DMS153 (cell line): ENCODE measurements at regions not wholly inside any gene's neighbourhood (a gene's known extent, or its start where the extent isn't known, plus 50 kb on each side); places are given as distances from the start of the nearest gene placed in this dataset.
"Not testable (repeated sequence)": the region's sequence is repeated elsewhere in the genome, so short reads cannot be mapped to it uniquely, and the experiment has no call there.

Source experiments
- DNase-seq: peaks from one replicate; lab custom pipeline; 2025; lab: John Stamatoyannopoulos, UW

GRCh38 chrX:140447150-140447549 lies 57.7 kb downstream of the SOX3 start:
- no peak for DNase-seq

GRCh38 chrX:140440876-140441275 lies 64.0 kb downstream of the SOX3 start:
- no peak for DNase-seq

- no peak for DNase-seq
These were observed 65.4 kb downstream of the SOX3 start for GRCh38 chrX:140439476-140439875.

- DNase-seq: no peak
These were observed 70.5 kb downstream of the SOX3 start for GRCh38 chrX:140434347-140434746.

- DNase-seq: no peak
These were observed 71.3 kb downstream of the SOX3 start for GRCh38 chrX:140433582-140433981.

- DNase-seq: no peak
These were observed 72.3 kb downstream of the SOX3 start for GRCh38 chrX:140432346-140433175.

GRCh38 chrX:140431521-140431920 lies 73.3 kb downstream of the SOX3 start:
- no peak for DNase-seq

- DNase-seq: no peak
These were observed 79.0 kb downstream of the SOX3 start for GRCh38 chrX:140425712-140426395.

GRCh38 chrX:140422501-140422900 lies 82.4 kb downstream of the SOX3 start:
- DNase-seq: no peak

GRCh38 chrX:140402131-140402530 lies 102.7 kb downstream of the SOX3 start:
- DNase-seq: not testable (repeated sequence)

GRCh38 chrX:140396326-140396725 lies 108.5 kb downstream of the SOX3 start:
- DNase-seq: not testable (repeated sequence)

- DNase-seq: no peak
These were observed 111.4 kb downstream of the SOX3 start for GRCh38 chrX:140393507-140393906.

GRCh38 chrX:140391313-140391712 lies 113.6 kb downstream of the SOX3 start:
- no peak for DNase-seq

GRCh38 chrX:140389331-140389730 lies 115.5 kb downstream of the SOX3 start:
- DNase-seq: no peak

- DNase-seq: no peak
These were observed 142.0 kb downstream of the SOX3 start for GRCh38 chrX:140362861-140363260.

- DNase-seq: no peak
These were observed 143.9 kb downstream of the SOX3 start for GRCh38 chrX:140360924-140361323.

- no peak for DNase-seq
These were observed 144.6 kb downstream of the SOX3 start for GRCh38 chrX:140360284-140360683.

GRCh38 chrX:140355922-140356321 lies 148.9 kb downstream of the SOX3 start:
- DNase-seq: no peak

- no peak for DNase-seq
These were observed 149.4 kb downstream of the SOX3 start for GRCh38 chrX:140355429-140355828.

GRCh38 chrX:140354431-140355120 lies 150.3 kb downstream of the SOX3 start:
- no peak for DNase-seq

- no peak for DNase-seq
These were observed 158.1 kb downstream of the SOX3 start for GRCh38 chrX:140346729-140347128.

- DNase-seq: no peak
These were observed 161.5 kb downstream of the SOX3 start for GRCh38 chrX:140343226-140343868.
